SHP77 (cell line): ENCODE measurements at regions not wholly inside any gene's neighbourhood (a gene's known extent, or its start where the extent isn't known, plus 50 kb on each side); places are given as distances from the start of the nearest gene placed in this dataset.

ENCODE experiments used
- DNase-seq, 2 experiments: peaks; one replicate each; lab custom pipeline; 2025; lab: John Stamatoyannopoulos, UW

- DNase-seq = no peak
Measured at GRCh38 chr21:19244502-19245187, 841.1 kb upstream of the TMPRSS15 start.

- DNase-seq = no peak
Measured at GRCh38 chr21:19245188-19245580, 841.6 kb upstream of the TMPRSS15 start.

GRCh38 chr21:19246018-19246417 is 842.4 kb upstream of the TMPRSS15 start:
- DNase-seq = no peak

- DNase-seq = no peak
Measured at GRCh38 chr21:19256934-19257660, 853.5 kb upstream of the TMPRSS15 start.

- no peak for DNase-seq
Measured at GRCh38 chr21:19261731-19262376, 858.3 kb upstream of the TMPRSS15 start.

GRCh38 chr21:19266636-19267035 is 863.1 kb upstream of the TMPRSS15 start:
- no peak for DNase-seq

- DNase-seq = no peak
Measured at GRCh38 chr21:19268686-19269085, 865.1 kb upstream of the TMPRSS15 start.

- no peak for DNase-seq
Measured at GRCh38 chr21:19275065-19275464, 871.5 kb upstream of the TMPRSS15 start.

- no peak for DNase-seq
Measured at GRCh38 chr21:19276665-19277064, 873.1 kb upstream of the TMPRSS15 start.

GRCh38 chr21:19286876-19287275 is 883.3 kb upstream of the TMPRSS15 start:
- no peak for DNase-seq

GRCh38 chr21:19290328-19290727 is 886.7 kb upstream of the TMPRSS15 start:
- DNase-seq = no peak

GRCh38 chr21:19320291-19320690 is 916.7 kb upstream of the TMPRSS15 start:
- no peak for DNase-seq

- DNase-seq = no peak
Measured at GRCh38 chr21:19321688-19322087, 918.1 kb upstream of the TMPRSS15 start.

- no peak for DNase-seq
Measured at GRCh38 chr21:19322360-19322759, 918.8 kb upstream of the TMPRSS15 start.

GRCh38 chr21:19326531-19327319 is 923.1 kb upstream of the TMPRSS15 start:
- DNase-seq = no peak

- DNase-seq = no peak
Measured at GRCh38 chr21:19328954-19329353, 925.4 kb upstream of the TMPRSS15 start.

- no peak for DNase-seq
Measured at GRCh38 chr21:19340303-19340702, 936.7 kb upstream of the TMPRSS15 start.

- DNase-seq = no peak
Measured at GRCh38 chr21:19340954-19341353, 937.4 kb upstream of the TMPRSS15 start.

GRCh38 chr21:19343711-19344110 is 940.1 kb upstream of the TMPRSS15 start:
- no peak for DNase-seq

GRCh38 chr21:19350286-19350685 is 946.7 kb upstream of the TMPRSS15 start:
- DNase-seq = no peak

GRCh38 chr21:19353256-19353655 is 949.7 kb upstream of the TMPRSS15 start:
- no peak for DNase-seq

GRCh38 chr21:19368944-19369343 is 965.4 kb upstream of the TMPRSS15 start:
- no peak for DNase-seq
